Suprapubic skin (tissue), 4 donors: ENCODE measurements at regions not wholly inside any gene's neighbourhood (a gene's known extent, or its start where the extent isn't known, plus 50 kb on each side); places are given as distances from the start of the nearest gene placed in this dataset.
"Not testable (repeated sequence)": the region's sequence is repeated elsewhere in the genome, so short reads cannot be mapped to it uniquely, and the experiment has no call there.

Experiments used
- DNase-seq, 2 donors: peaks; one replicate each; pipeline ENCODE4 v3.0.0-alpha.2; 2019; ENCODE audit warnings: low spot score in 2 of 2
- H3K27ac ChIP-seq: fragments of 200-600 bp; sonication (generic); one replicate; pipeline ENCODE4 v1.5.1; 2019
- H3K27me3 ChIP-seq: fragments of 200-600 bp; sonication (generic); one replicate; pipeline ENCODE4 v1.5.1; 2019
- H3K36me3 ChIP-seq: fragments of 200-600 bp; sonication (generic); one replicate; pipeline ENCODE4 v1.5.1; 2019
- H3K4me1 ChIP-seq: fragments of 200-600 bp; sonication (generic); one replicate; pipeline ENCODE4 v1.5.1; 2019
- H3K4me3 ChIP-seq: fragments of 200-600 bp; sonication (generic); one replicate; pipeline ENCODE4 v1.5.1; 2019; ENCODE audit warnings: mild to moderate bottlenecking
- H3K9me3 ChIP-seq: fragments of 200-600 bp; sonication (generic); one replicate; pipeline ENCODE4 v1.5.1; 2019
- CTCF ChIP-seq, 2 donors: fragments of 200-600 bp in 1 of 2; fragments of 450-650 bp in 1 of 2; sonication (generic) in 1 of 2; IDR thresholded peaks; one replicate each; pipeline ENCODE4 v1.5.1; 2016 to 2019; ENCODE audit warnings: antibody characterized with exemption in 2 of 2, mild to moderate bottlenecking in 1 of 2, moderate library complexity in 1 of 2
- EP300 ChIP-seq: sonication (generic); formaldehyde crosslinking; IDR thresholded peaks from one replicate; pipeline ENCODE4 v1.6.1; 2017; ENCODE audit warnings: antibody characterized with exemption
- POLR2A ChIP-seq, 2 donors: fragments of 450-650 bp; IDR thresholded peaks; one replicate each; pipeline ENCODE4 v1.6.1; 2017; ENCODE audit warnings: antibody characterized with exemption in 2 of 2, mild to moderate bottlenecking in 2 of 2, moderate library complexity in 2 of 2
- POLR2AphosphoS5 ChIP-seq, 3 donors: sonication (generic); formaldehyde crosslinking; IDR thresholded peaks; one replicate each; pipeline ENCODE4 v1.6.1; 2017; ENCODE audit warnings: antibody characterized with exemption in 3 of 3
- whole genome bisulfite sequencing: methylation state at CpG from one replicate; pipeline ENCODE4 v1.1.5; 2018; 5-methylcytosine and 5-hydroxymethylcytosine counted together

- H3K36me3 ChIP-seq, result no peaks in the 10 kb centered on the region
- 91% methylated on average over 1 of the region's 1 CpG for WGBS
Observed at GRCh38 chr9:96057155-96057554, 181.7 kb downstream of the ERCC6L2 start.

GRCh38 chr9:96056226-96056625 lies 180.7 kb downstream of the ERCC6L2 start:
- no peaks in the 10 kb centered on the region for H3K36me3 ChIP-seq
- H3K4me3 ChIP-seq, result no peak overlapping the region
- DNase-seq, result no peak
- no peak for TF ChIP-seq EP300
- TF ChIP-seq POLR2A (IDR thresholded peaks at IDR 0.05), result no peak
- no peak for TF ChIP-seq CTCF (IDR thresholded peaks at IDR 0.05)
- no peak for TF ChIP-seq POLR2AphosphoS5 (IDR thresholded peaks at IDR 0.05)
- no peaks in the 10 kb centered on the region for H3K9me3 ChIP-seq
- H3K27ac ChIP-seq, result no peak overlapping the region
- 77% methylated on average over 5 of the region's 5 CpGs for WGBS
- H3K4me1 ChIP-seq, result no peaks in the 10 kb centered on the region
- no peaks in the 10 kb centered on the region for H3K27me3 ChIP-seq

More at GRCh38 chr9:96057155-96057554, 181.7 kb downstream of the ERCC6L2 start:
- Histone ChIP-seq H3K9me3 (no peaks in the 10 kb centered on the region), H3K4me1 (peaks cover 6% of the 10 kb centered on the region), H3K27ac (no peak overlapping the region), H3K27me3 (no peaks in the 10 kb centered on the region), H3K4me3 (no peak overlapping the region)
- DNase-seq, result no peak
- TF ChIP-seq EP300 (no peak), POLR2A (IDR thresholded peaks at IDR 0.05) (no peak), CTCF (IDR thresholded peaks at IDR 0.05) (no peak), POLR2AphosphoS5 (IDR thresholded peaks at IDR 0.05) (no peak)

- DNase-seq, H3K4me1 ChIP-seq, H3K9me3 ChIP-seq, H3K36me3 ChIP-seq, H3K27ac ChIP-seq, H3K27me3 ChIP-seq, H3K4me3 ChIP-seq: not testable (repeated sequence)
- WGBS, result 92% methylated on average over 5 of the region's 5 CpGs
Observed at GRCh38 chr9:96054248-96054647, 178.8 kb downstream of the ERCC6L2 start.

GRCh38 chr9:96052686-96053085 lies 177.2 kb downstream of the ERCC6L2 start:
- Histone ChIP-seq H3K9me3 (no peaks in the 10 kb centered on the region), H3K27ac (no peak overlapping the region), H3K36me3 (no peaks in the 10 kb centered on the region), H3K4me1 (peaks cover 18% of the 10 kb centered on the region), H3K27me3 (no peaks in the 10 kb centered on the region), H3K4me3 (no peak overlapping the region)
- 57% methylated on average over 6 of the region's 6 CpGs for WGBS
- no peak for TF ChIP-seq POLR2AphosphoS5 (IDR thresholded peaks at IDR 0.05)
- no peak for TF ChIP-seq POLR2A (IDR thresholded peaks at IDR 0.05)
- no peak for TF ChIP-seq EP300
- no peak for TF ChIP-seq CTCF (IDR thresholded peaks at IDR 0.05)
- DNase-seq, result no peak

- WGBS, result 86% methylated on average over 7 of the region's 7 CpGs
Observed at GRCh38 chr9:96051423-96051822, 175.9 kb downstream of the ERCC6L2 start.

More at GRCh38 chr9:96051423-96051822, 175.9 kb downstream of the ERCC6L2 start:
- TF ChIP-seq POLR2A (IDR thresholded peaks at IDR 0.05) (no peak), POLR2AphosphoS5 (IDR thresholded peaks at IDR 0.05) (no peak), CTCF (IDR thresholded peaks at IDR 0.05) (no peak), EP300 (no peak)
- H3K27ac ChIP-seq, result no peak overlapping the region
- no peak for DNase-seq
- no peaks in the 10 kb centered on the region for H3K9me3 ChIP-seq
- no peak overlapping the region for H3K4me3 ChIP-seq
- no peaks in the 10 kb centered on the region for H3K27me3 ChIP-seq
- H3K36me3 ChIP-seq, result no peaks in the 10 kb centered on the region
- peaks cover 18% of the 10 kb centered on the region for H3K4me1 ChIP-seq
